HCT116 (cell line): ENCODE measurements at regions not wholly inside any gene's neighbourhood (a gene's known extent, or its start where the extent isn't known, plus 50 kb on each side); places are given as distances from the start of the nearest gene placed in this dataset.

ENCODE experiments used
- ATAC-seq: fragments of 200-7000 bp; cut with Tn5 transposase; 2 replicates; pipeline ENCODE4 v1.9.1; 2020; ENCODE audit warnings: mild to moderate bottlenecking, moderate library complexity
- BruUV-seq: library from RNA; stranded (reverse); fragments of 400-500 nt; replicated peaks from 2 replicates; lab custom pipeline; 2021; lab: Mats Ljungman, UMichigan
- CTCF ChIA-PET: fragments of 300-600 bp; sonication (Branson Sonifier 250); formaldehyde crosslinking; loops from one replicate; lab custom pipeline; 2021; ENCODE audit warnings: antibody characterized with exemption; lab: Charles Lee
- POLR2A ChIA-PET: fragments of 300-600, 350-600 bp; sonication (Branson Sonifier 250); formaldehyde crosslinking; loops from one replicate; lab custom pipeline; 2021; ENCODE audit warnings: antibody characterized with exemption; lab: Charles Lee
- RAD21 ChIA-PET, 2 experiments: fragments of 300-600 bp; sonication (Branson Sonifier 250); formaldehyde crosslinking; loops; one replicate each; lab custom pipeline; 2023; ENCODE audit warnings: low total read pairs in 2 of 2; ENCODE audit not compliant: uncharacterized antibody in 2 of 2, unreplicated experiment in 2 of 2, low non-redundant PET in 1 of 2; lab: Charles Lee
- DNase-seq: peaks from one replicate; pipeline ENCODE4 v3.0.0-alpha.2; 2010; ENCODE audit warnings: low read depth, low spot score
- H2AFZ ChIP-seq: fragments of 200-600 bp; shearing (Covaris generic), sonication (generic); 2 replicates; pipeline ENCODE4 v1.6.1; 2017; ENCODE audit warnings: low read depth, mixed run types, mixed read lengths, antibody characterized with exemption, low read length; ENCODE audit not compliant: poor library complexity, severe bottlenecking
- H3K27ac ChIP-seq: 2 replicates; pipeline ENCODE4 v1.5.1; 2012; ENCODE audit warnings: low read depth, low read length
- H3K27me3 ChIP-seq: fragments of 200-600 bp; sonication (generic); 2 replicates; pipeline ENCODE4 v1.6.1; 2016; ENCODE audit warnings: mixed run types, low read length, mixed read lengths; ENCODE audit not compliant: insufficient read depth
- H3K36me3 ChIP-seq, 2 experiments: fragments of 200-500 bp in 1 of 2; fragments of 200-600 bp in 1 of 2; sonication (Bioruptor generic) in 1 of 2; sonication (generic) in 1 of 2; 2 replicates each; pipeline versions ENCODE4 v1.5.1 to v1.6.1; 2014 to 2016; ENCODE audit warnings: low read length in 2 of 2, inconsistent platforms in 1 of 2, mixed read lengths in 1 of 2, mixed run types in 1 of 2; ENCODE audit not compliant: insufficient read depth in 2 of 2, control insufficient read depth in 1 of 2
- H3K4me1 ChIP-seq, 2 experiments: fragments of 200-600 bp in 1 of 2; sonication (generic) in 1 of 2; 2 replicates each; pipeline versions ENCODE4 v1.5.1 to v1.6.1; 2012 to 2017; ENCODE audit warnings: low read length in 2 of 2, inconsistent platforms in 1 of 2, mild to moderate bottlenecking in 1 of 2, mixed read lengths in 1 of 2, mixed run types in 1 of 2, moderate library complexity in 1 of 2; ENCODE audit not compliant: insufficient read depth in 2 of 2, control insufficient read depth in 1 of 2
- H3K4me2 ChIP-seq: fragments of 200-600 bp; sonication (generic); 2 replicates; pipeline ENCODE4 v1.6.1; 2017; ENCODE audit warnings: mixed run types, low read length, mixed read lengths
- H3K4me3 ChIP-seq, 2 experiments: fragments of 200-600 bp in 1 of 2; sonication (generic) in 1 of 2; replicated peaks in 1 of 2; 2 replicates each; pipeline ENCODE4 v1.5.1; 2011 to 2016; ENCODE audit warnings: low read length in 2 of 2, control low read depth in 1 of 2, low read depth in 1 of 2, mild to moderate bottlenecking in 1 of 2, mixed read lengths in 1 of 2, mixed run types in 1 of 2
- H3K79me2 ChIP-seq: fragments of 200-600 bp; sonication (generic); 2 replicates; pipeline ENCODE4 v1.6.1; 2017; ENCODE audit warnings: mild to moderate bottlenecking, mixed run types, low read length, moderate library complexity, mixed read lengths; ENCODE audit not compliant: insufficient read depth
- H3K9ac ChIP-seq: fragments of 200-600 bp; sonication (generic); 2 replicates; pipeline ENCODE4 v1.6.1; 2016; ENCODE audit warnings: low read length, mixed read lengths
- H3K9me2 ChIP-seq: fragments of 200-600 bp; sonication (generic), shearing (Covaris generic); 2 replicates; pipeline ENCODE4 v1.6.1; 2017; ENCODE audit warnings: mixed run types, mild to moderate bottlenecking, moderate library complexity; ENCODE audit not compliant: insufficient read depth
- H3K9me3 ChIP-seq, 2 experiments: fragments of 200-500 bp in 1 of 2; fragments of 200-600 bp in 1 of 2; sonication (Bioruptor generic) in 1 of 2; sonication (generic) in 1 of 2; 2 replicates each; pipeline ENCODE4 v1.6.1; 2014 to 2017; ENCODE audit warnings: low read length in 2 of 2, mixed read lengths in 2 of 2, inconsistent platforms in 1 of 2, low read depth in 1 of 2, mild to moderate bottlenecking in 1 of 2, mixed run types in 1 of 2, moderate library complexity in 1 of 2; ENCODE audit not compliant: control insufficient read depth in 1 of 2, insufficient read depth in 1 of 2
- H4K20me1 ChIP-seq: fragments of 200-600 bp; sonication (generic), shearing (Covaris generic); 2 replicates; pipeline ENCODE4 v1.6.1; 2017; ENCODE audit warnings: mixed run types, mild to moderate bottlenecking, moderate library complexity; ENCODE audit not compliant: insufficient read depth
- CBX3 ChIP-seq: IDR thresholded peaks from 2 replicates; pipeline ENCODE4 v1.6.1; 2012; ENCODE audit warnings: low read depth
- EGR1 ChIP-seq: IDR thresholded peaks from 2 replicates; pipeline ENCODE4 v1.6.1; 2012; ENCODE audit warnings: low read depth
- EZH2 ChIP-seq: fragments of 200-600 bp; sonication (generic); IDR thresholded peaks from 2 replicates; pipeline ENCODE4 v1.6.1; 2017; ENCODE audit warnings: antibody characterized with exemption, mixed run types
- JUND ChIP-seq: IDR thresholded peaks from 2 replicates; pipeline ENCODE4 v1.6.1; 2012
- MAX ChIP-seq: IDR thresholded peaks from 2 replicates; pipeline ENCODE4 v1.6.1; 2012
- POLR2A ChIP-seq: IDR thresholded peaks from 2 replicates; pipeline ENCODE4 v1.7.0; 2011; ENCODE audit warnings: borderline replicate concordance; ENCODE audit not compliant: insufficient read depth, insufficient read length; ENCODE audit errors: extremely low read depth
- POLR2AphosphoS5 ChIP-seq: IDR thresholded peaks from 2 replicates; pipeline ENCODE4 v1.6.1; 2011; ENCODE audit warnings: mild to moderate bottlenecking, low read depth, low read length, moderate library complexity
- REST ChIP-seq: IDR thresholded peaks from 2 replicates; pipeline ENCODE4 v1.6.1; 2012; ENCODE audit warnings: low read depth
- TCF7L2 ChIP-seq: IDR thresholded peaks from 2 replicates; pipeline ENCODE4 v1.7.0; 2011; ENCODE audit warnings: borderline replicate concordance, inconsistent platforms; ENCODE audit not compliant: insufficient read depth, insufficient read length; ENCODE audit errors: extremely low read depth
- ZNF274 ChIP-seq: fragments of 200-500 bp; sonication (Bioruptor generic); IDR thresholded peaks from 2 replicates; pipeline ENCODE4 v1.6.1; 2014; ENCODE audit warnings: mild to moderate bottlenecking, low read depth, low read length, inconsistent platforms
- intact Hi-C: fragments of 100-400 bp; cut with micrococcal nuclease; formaldehyde crosslinking; loops from 2 replicates; pipeline ENCODE4 v1.10.0; 2022
- TF ChIP-seq, protein P1 (sequence below): IDR thresholded peaks from 2 replicates; pipeline ENCODE4 v1.6.1; 2011; ENCODE audit warnings: mild to moderate bottlenecking, low read length, moderate library complexity; ENCODE audit not compliant: insufficient replicate concordance; ENCODE audit errors: extremely low read depth

- no TSS peak for BruUV-seq
Measured at GRCh38 chr20:53676987-53677386, 83.3 kb upstream of the ZNF217 start.

More at GRCh38 chr20:53676987-53677386, 83.3 kb upstream of the ZNF217 start:
- Histone ChIP-seq H3K4me1 (peaks cover 6 to 13% of the 10 kb centered on the region in 2 experiments; a peak in 3 of 4 replicates), H2AFZ (no peak overlapping the region), H3K36me3 (no peaks in the 10 kb centered on the region), H3K9me2 (no peaks in the 10 kb centered on the region), H3K27ac (no peak overlapping the region), H3K9ac (no peak overlapping the region), H3K4me3 (no peak overlapping the region), H3K4me2 (no peak overlapping the region), H4K20me1 (no peaks in the 10 kb centered on the region), H3K27me3 (no peaks in the 10 kb centered on the region), H3K79me2 (no peaks in the 10 kb centered on the region), H3K9me3 (no peaks in the 10 kb centered on the region)
- DNase-seq (no peak), ATAC-seq (no peak)
- ChIA-PET CTCF (no interaction called here), POLR2A (interaction anchor here (0.9 kb wide), 1 partner anchor 55 kb away, joined by 3 read pairs; no protein-coding TSS in a partner anchor), RAD21 (no interaction called here)
- intact Hi-C loops: no loop called here
- TF ChIP-seq ZNF274: no peak
- no peak for TF ChIP-seq REST
- no peak for TF ChIP-seq EZH2
- no peak for TF ChIP-seq POLR2A
- TF ChIP-seq POLR2AphosphoS5: no peak
- TF ChIP-seq, protein P1, sequence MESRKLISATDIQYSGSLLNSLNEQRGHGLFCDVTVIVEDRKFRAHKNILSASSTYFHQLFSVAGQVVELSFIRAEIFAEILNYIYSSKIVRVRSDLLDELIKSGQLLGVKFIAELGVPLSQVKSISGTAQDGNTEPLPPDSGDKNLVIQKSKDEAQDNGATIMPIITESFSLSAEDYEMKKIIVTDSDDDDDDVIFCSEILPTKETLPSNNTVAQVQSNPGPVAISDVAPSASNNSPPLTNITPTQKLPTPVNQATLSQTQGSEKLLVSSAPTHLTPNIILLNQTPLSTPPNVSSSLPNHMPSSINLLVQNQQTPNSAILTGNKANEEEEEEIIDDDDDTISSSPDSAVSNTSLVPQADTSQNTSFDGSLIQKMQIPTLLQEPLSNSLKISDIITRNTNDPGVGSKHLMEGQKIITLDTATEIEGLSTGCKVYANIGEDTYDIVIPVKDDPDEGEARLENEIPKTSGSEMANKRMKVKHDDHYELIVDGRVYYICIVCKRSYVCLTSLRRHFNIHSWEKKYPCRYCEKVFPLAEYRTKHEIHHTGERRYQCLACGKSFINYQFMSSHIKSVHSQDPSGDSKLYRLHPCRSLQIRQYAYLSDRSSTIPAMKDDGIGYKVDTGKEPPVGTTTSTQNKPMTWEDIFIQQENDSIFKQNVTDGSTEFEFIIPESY: no peak
- TF ChIP-seq MAX: no peak
- TF ChIP-seq EGR1: no peak
- no peak for TF ChIP-seq CBX3
- no peak for TF ChIP-seq TCF7L2
- no peak for TF ChIP-seq JUND
